ENCODE measurements at regions not wholly inside any gene's neighbourhood (a gene's known extent, or its start where the extent isn't known, plus 50 kb on each side); places are given as distances from the start of the nearest gene placed in this dataset.

GRCh38 chr7:41107938-41108448 lies 594.9 kb downstream of the INHBA start:
- H3K27ac ChIP-seq, result peak overlapping the region; percentile 40
- TF ChIP-seq CTCF (IDR thresholded peaks at IDR 0.05) (no peak), EP300 (IDR thresholded peaks at IDR 0.05) (no peak), POLR2AphosphoS5 (IDR thresholded peaks at IDR 0.05) (no peak), POLR2A (IDR thresholded peaks at IDR 0.05) (no peak)

GRCh38 chr7:41107330-41107937 lies 595.5 kb downstream of the INHBA start:
- H3K27ac ChIP-seq, result peak overlapping the region; percentile 40
- peaks cover 12% of the 10 kb centered on the region for H3K4me1 ChIP-seq
- TF ChIP-seq POLR2A (IDR thresholded peaks at IDR 0.05) (no peak), POLR2AphosphoS5 (IDR thresholded peaks at IDR 0.05) (no peak)
- H3K27me3 ChIP-seq, result no peaks in the 10 kb centered on the region
- no peaks in the 10 kb centered on the region for H3K9me3 ChIP-seq
- H3K36me3 ChIP-seq, result no peaks in the 10 kb centered on the region
- 50% methylated on average over 4 of the region's 8 CpGs for WGBS
- H3K4me3 ChIP-seq, result no peak overlapping the region
- peak in 1 of 2 donors; percentile 57 for DNase-seq (ENCODE audit: low spot score in 2 of 2)

More at GRCh38 chr7:41107938-41108448, 594.9 kb downstream of the INHBA start:
- DNase-seq (ENCODE audit: low spot score in 2 of 2), result no peak
- H3K4me1 ChIP-seq, result peaks cover 12% of the 10 kb centered on the region
- WGBS, result 27% methylated on average over 6 of the region's 6 CpGs
- H3K4me3 ChIP-seq, result no peak overlapping the region
- no peaks in the 10 kb centered on the region for H3K27me3 ChIP-seq
- no peaks in the 10 kb centered on the region for H3K9me3 ChIP-seq
- H3K36me3 ChIP-seq, result no peaks in the 10 kb centered on the region

- H3K36me3 ChIP-seq, result no peaks in the 10 kb centered on the region
- TF ChIP-seq EP300 (IDR thresholded peaks at IDR 0.05), result no peak
- TF ChIP-seq POLR2A (IDR thresholded peaks at IDR 0.05), result no peak
- TF ChIP-seq CTCF (IDR thresholded peaks at IDR 0.05), result no peak
- no peak for TF ChIP-seq POLR2AphosphoS5 (IDR thresholded peaks at IDR 0.05)
- peaks cover 12% of the 10 kb centered on the region for H3K4me1 ChIP-seq
- H3K9me3 ChIP-seq, result no peaks in the 10 kb centered on the region
- H3K27me3 ChIP-seq, result no peaks in the 10 kb centered on the region
- no peak for DNase-seq (ENCODE audit: low spot score in 2 of 2)
- no peak overlapping the region for H3K4me3 ChIP-seq
- H3K27ac ChIP-seq, result no peak overlapping the region
- 81% methylated on average over 1 of the region's 1 CpG for WGBS
These were observed 598.3 kb downstream of the INHBA start for GRCh38 chr7:41104631-41105030.

GRCh38 chr7:41103331-41103730 lies 599.6 kb downstream of the INHBA start:
- no peak for TF ChIP-seq CTCF (IDR thresholded peaks at IDR 0.05)
- no peak for TF ChIP-seq EP300 (IDR thresholded peaks at IDR 0.05)
- no peak for TF ChIP-seq POLR2AphosphoS5 (IDR thresholded peaks at IDR 0.05)
- no peak for TF ChIP-seq POLR2A (IDR thresholded peaks at IDR 0.05)
- Histone ChIP-seq H3K4me1 (peaks cover 12% of the 10 kb centered on the region), H3K9me3 (no peaks in the 10 kb centered on the region), H3K36me3 (no peaks in the 10 kb centered on the region), H3K27ac (no peak overlapping the region), H3K4me3 (no peak overlapping the region), H3K27me3 (no peaks in the 10 kb centered on the region)
- DNase-seq (ENCODE audit: low spot score in 2 of 2), result no peak

GRCh38 chr7:41098846-41099245 lies 604.0 kb downstream of the INHBA start:
- H3K4me1 ChIP-seq, result no peaks in the 10 kb centered on the region
- H3K4me3 ChIP-seq, result no peak overlapping the region
- WGBS, result 96% methylated on average over 5 of the region's 5 CpGs
- no peaks in the 10 kb centered on the region for H3K36me3 ChIP-seq
- DNase-seq (ENCODE audit: low spot score in 2 of 2), result no peak
- H3K27me3 ChIP-seq, result no peaks in the 10 kb centered on the region
- H3K27ac ChIP-seq, result no peak overlapping the region
- no peak for TF ChIP-seq POLR2AphosphoS5 (IDR thresholded peaks at IDR 0.05)
- no peak for TF ChIP-seq EP300 (IDR thresholded peaks at IDR 0.05)
- no peaks in the 10 kb centered on the region for H3K9me3 ChIP-seq

- H3K36me3 ChIP-seq, result no peaks in the 10 kb centered on the region
- H3K9me3 ChIP-seq, result no peaks in the 10 kb centered on the region
- no peak overlapping the region for H3K27ac ChIP-seq
These were observed 604.5 kb downstream of the INHBA start for GRCh38 chr7:41098402-41098801.

More at GRCh38 chr7:41098402-41098801, 604.5 kb downstream of the INHBA start:
- 78% methylated on average over 4 of the region's 4 CpGs for WGBS
- Histone ChIP-seq H3K4me3 (no peak overlapping the region), H3K4me1 (no peaks in the 10 kb centered on the region), H3K27me3 (no peaks in the 10 kb centered on the region)
- DNase-seq (ENCODE audit: low spot score in 2 of 2), result no peak
- TF ChIP-seq POLR2A (IDR thresholded peaks at IDR 0.05) (no peak), EP300 (IDR thresholded peaks at IDR 0.05) (no peak), CTCF (IDR thresholded peaks at IDR 0.05) (no peak), POLR2AphosphoS5 (IDR thresholded peaks at IDR 0.05) (no peak)

Measured in suprapubic skin (tissue), 4 donors.